ENCODE measurements at regions not wholly inside any gene's neighbourhood (a gene's known extent, or its start where the extent isn't known, plus 50 kb on each side); places are given as distances from the start of the nearest gene placed in this dataset.

DNA sequence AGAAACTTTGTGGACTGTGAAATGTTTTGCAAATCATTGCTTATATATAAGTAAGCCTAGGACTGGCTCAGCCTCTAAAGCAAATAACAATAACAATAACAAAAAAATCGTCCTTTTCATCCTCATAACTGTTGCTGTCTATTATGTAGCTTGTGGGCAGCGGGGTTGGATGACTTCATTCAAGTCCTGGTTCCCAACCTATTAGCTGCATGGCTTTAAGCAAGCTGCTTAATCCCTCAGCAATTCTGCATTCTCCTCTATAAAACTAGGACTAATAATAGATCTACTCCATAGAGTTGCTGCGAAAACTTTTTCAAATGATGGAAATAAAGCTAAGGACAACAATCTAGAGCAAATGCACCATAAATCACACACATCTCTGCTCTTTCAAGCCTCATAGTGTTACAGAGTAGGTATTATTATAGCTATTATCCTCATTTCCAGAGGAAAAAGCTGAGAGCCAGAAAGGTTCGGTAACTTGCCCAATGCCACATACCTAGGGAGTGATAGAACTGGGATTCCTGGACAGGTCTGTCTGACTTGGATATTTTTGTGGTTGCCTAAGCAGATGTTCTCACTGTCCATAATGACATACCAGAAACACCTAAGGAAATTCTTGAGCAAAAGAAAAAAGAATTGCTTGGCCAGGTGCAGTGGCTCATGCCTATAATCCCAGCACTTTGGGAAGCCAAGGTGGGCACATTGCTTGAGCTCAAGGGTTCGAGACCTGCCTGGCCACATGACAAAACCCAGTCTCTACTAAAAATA is 98.8 kb upstream of the ADRA1B start:
- TF ChIP-seq, protein P1, sequence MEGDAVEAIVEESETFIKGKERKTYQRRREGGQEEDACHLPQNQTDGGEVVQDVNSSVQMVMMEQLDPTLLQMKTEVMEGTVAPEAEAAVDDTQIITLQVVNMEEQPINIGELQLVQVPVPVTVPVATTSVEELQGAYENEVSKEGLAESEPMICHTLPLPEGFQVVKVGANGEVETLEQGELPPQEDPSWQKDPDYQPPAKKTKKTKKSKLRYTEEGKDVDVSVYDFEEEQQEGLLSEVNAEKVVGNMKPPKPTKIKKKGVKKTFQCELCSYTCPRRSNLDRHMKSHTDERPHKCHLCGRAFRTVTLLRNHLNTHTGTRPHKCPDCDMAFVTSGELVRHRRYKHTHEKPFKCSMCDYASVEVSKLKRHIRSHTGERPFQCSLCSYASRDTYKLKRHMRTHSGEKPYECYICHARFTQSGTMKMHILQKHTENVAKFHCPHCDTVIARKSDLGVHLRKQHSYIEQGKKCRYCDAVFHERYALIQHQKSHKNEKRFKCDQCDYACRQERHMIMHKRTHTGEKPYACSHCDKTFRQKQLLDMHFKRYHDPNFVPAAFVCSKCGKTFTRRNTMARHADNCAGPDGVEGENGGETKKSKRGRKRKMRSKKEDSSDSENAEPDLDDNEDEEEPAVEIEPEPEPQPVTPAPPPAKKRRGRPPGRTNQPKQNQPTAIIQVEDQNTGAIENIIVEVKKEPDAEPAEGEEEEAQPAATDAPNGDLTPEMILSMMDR (IDR thresholded peaks at IDR 0.05): no peak
- no peak for TF ChIP-seq ZFX (IDR thresholded peaks at IDR 0.05; ENCODE audit: borderline replicate concordance)
